ENCODE measurements at regions not wholly inside any gene's neighbourhood (a gene's known extent, or its start where the extent isn't known, plus 50 kb on each side); places are given as distances from the start of the nearest gene placed in this dataset.
"Not testable (repeated sequence)": the region's sequence is repeated elsewhere in the genome, so short reads cannot be mapped to it uniquely, and the experiment has no call there.

DNA sequence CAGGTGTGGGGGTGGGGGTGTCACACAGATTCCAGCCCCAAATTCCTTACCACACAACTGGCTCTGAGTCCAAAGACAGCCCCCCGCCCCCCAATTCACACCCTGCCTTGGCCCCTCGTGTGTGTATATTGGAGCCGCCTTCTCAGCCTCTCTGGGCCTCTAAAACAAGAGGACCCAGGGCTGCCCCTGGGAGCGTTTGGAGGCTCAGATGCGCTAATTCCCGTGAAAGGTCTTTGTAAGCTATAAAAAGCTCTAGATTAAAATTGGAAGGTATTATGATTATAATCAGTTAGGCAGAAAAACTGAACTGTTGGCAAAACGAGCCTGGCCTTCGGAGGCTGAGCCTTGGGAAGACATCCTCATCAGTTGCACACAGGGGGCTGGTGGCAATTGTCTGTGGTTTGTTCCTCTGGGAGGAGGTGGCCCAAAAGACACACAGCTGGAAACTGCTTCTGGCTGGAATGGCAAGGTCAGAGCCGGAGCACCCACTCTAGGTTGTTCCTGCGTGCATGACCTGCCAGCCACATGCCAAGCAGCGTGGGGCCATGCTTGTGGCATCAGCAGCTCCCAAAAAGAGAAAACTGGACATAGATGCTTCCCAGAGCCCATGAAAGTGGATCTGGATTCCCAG, 118.5 kb downstream of the PHETA1 start:
- Histone ChIP-seq H3K4me1 (ENCODE audit: control insufficient read depth in 3 of 3, insufficient read depth in 3 of 3, low read length in 3 of 3) (no peaks in the 10 kb centered on the region), H3K9me3 (ENCODE audit: control insufficient read depth in 3 of 3, low read length in 3 of 3) (peaks cover 0 to 4% (median 2%) of the 10 kb centered on the region in 3 donors), H3K4me3 (ENCODE audit: low read length in 3 of 3) (no peak overlapping the region), H3K36me3 (ENCODE audit: control insufficient read depth in 3 of 3, insufficient read depth in 3 of 3, low read length in 3 of 3) (no peaks in the 10 kb centered on the region), H3K27me3 (ENCODE audit: control insufficient read depth in 3 of 3, insufficient read depth in 3 of 3, low read length in 3 of 3) (peaks cover 17 to 55% (median 26%) of the 10 kb centered on the region in 3 donors), H3K9ac (ENCODE audit: low read depth in 1 of 3, low read length in 3 of 3) (no peak overlapping the region), H3K27ac (ENCODE audit: low read depth, low read length) (no peak overlapping the region)

DNA sequence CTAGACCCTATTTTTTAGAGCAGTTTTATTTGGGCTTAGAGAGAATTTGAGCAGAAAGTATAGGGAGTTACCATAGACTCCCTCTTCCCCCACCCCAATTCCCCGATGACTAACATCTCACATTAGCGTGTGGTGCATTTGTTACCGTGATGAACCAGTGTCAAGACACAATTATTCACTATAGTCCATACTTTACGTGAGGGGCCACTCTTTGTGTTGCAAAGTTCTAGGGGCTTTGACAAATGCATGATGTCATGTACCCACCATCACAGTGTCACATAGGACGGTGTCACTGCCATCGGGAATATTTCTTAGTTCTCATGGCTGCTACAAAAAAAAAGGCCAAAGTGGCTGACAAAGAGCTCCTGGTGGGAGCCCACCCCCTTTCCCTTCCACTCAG, 119.1 kb downstream of the PHETA1 start:
- peaks cover under 1 to 7% (median 2%) of the 10 kb centered on the region in 3 donors for H3K9me3 ChIP-seq (ENCODE audit: control insufficient read depth in 3 of 3, low read length in 3 of 3)
- H3K36me3 ChIP-seq (ENCODE audit: control insufficient read depth in 3 of 3, insufficient read depth in 3 of 3, low read length in 3 of 3), result no peaks in the 10 kb centered on the region
- no peak overlapping the region for H3K4me3 ChIP-seq (ENCODE audit: low read length in 3 of 3)
- no peaks in the 10 kb centered on the region for H3K4me1 ChIP-seq (ENCODE audit: control insufficient read depth in 3 of 3, insufficient read depth in 3 of 3, low read length in 3 of 3)
- H3K27ac ChIP-seq (ENCODE audit: low read depth, low read length), result no peak overlapping the region
- peaks cover 15 to 54% (median 25%) of the 10 kb centered on the region in 3 donors for H3K27me3 ChIP-seq (ENCODE audit: control insufficient read depth in 3 of 3, insufficient read depth in 3 of 3, low read length in 3 of 3)
- H3K9ac ChIP-seq (ENCODE audit: low read depth in 1 of 3, low read length in 3 of 3), result no peak overlapping the region

DNA sequence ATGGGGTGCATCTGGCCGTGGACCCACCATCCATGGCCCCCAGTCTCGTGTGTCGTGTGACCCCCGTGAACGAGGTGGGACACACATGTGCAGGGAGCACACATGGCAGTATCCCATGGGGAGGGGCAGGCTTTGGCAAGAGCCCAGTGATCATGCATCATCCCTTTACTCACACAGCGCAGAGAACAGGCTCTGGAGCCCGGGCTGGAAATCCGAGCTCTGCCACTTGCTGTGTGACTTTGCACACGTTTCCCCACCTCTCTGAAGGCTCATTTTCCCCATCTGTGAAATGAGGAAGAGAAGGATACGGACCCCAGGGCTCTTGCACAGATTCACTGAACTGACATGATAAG, 119.9 kb downstream of the PHETA1 start:
- Histone ChIP-seq H3K27me3 (ENCODE audit: control insufficient read depth in 3 of 3, insufficient read depth in 3 of 3, low read length in 3 of 3) (peaks cover 11 to 51% (median 25%) of the 10 kb centered on the region in 3 donors), H3K9me3 (ENCODE audit: control insufficient read depth in 3 of 3, low read length in 3 of 3) (peaks cover 6 to 10% (median 10%) of the 10 kb centered on the region in 3 donors), H3K4me1 (ENCODE audit: control insufficient read depth in 3 of 3, insufficient read depth in 3 of 3, low read length in 3 of 3) (no peaks in the 10 kb centered on the region), H3K4me3 (ENCODE audit: low read length in 3 of 3) (no peak overlapping the region), H3K27ac (ENCODE audit: low read depth, low read length) (no peak overlapping the region), H3K36me3 (ENCODE audit: control insufficient read depth in 3 of 3, insufficient read depth in 3 of 3, low read length in 3 of 3) (no peaks in the 10 kb centered on the region), H3K9ac (ENCODE audit: low read depth in 1 of 3, low read length in 3 of 3) (no peak overlapping the region)

DNA sequence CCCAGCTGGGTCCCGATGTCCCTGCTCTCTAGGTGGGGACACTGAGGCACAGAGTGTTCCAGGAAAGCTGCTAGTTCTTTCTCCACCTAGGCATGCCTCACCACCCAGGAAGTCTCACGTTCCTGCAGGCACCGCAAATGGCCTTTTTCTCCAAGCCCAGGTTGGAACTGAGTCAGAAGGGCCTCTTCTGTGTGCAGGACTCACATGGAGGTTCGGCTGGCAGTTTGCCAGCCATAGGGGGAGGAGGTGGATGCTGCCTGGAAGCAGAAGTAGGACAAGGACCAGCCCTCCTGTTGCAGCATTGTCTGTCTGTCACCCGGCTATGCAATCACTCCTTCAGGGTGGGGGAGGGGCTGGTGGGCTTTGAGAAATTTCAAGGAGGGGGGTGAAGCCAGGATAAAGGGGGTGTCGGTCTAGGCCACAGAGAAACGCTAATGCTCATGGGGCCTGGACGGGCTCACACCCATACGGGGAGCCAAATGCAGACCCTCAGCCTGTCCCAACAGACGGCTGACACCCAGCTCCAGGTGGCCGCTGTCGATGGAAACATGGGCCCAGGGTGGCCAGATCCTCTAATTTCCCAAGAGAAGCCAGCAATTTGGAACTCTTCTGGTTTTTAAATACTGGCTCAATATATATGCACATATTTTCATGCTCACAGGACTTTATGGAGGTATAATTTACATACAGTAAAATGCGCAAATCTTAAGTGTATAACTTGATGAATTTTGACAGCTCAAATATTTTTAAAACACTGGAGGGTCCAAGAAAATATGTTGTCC, 120.5 kb downstream of the PHETA1 start:
- Histone ChIP-seq H3K36me3 (ENCODE audit: control insufficient read depth in 3 of 3, insufficient read depth in 3 of 3, low read length in 3 of 3) (no peaks in the 10 kb centered on the region), H3K9ac (ENCODE audit: low read depth in 1 of 3, low read length in 3 of 3) (no peak overlapping the region), H3K27me3 (ENCODE audit: control insufficient read depth in 3 of 3, insufficient read depth in 3 of 3, low read length in 3 of 3) (peaks cover 11 to 46% (median 21%) of the 10 kb centered on the region in 3 donors), H3K27ac (ENCODE audit: low read depth, low read length) (no peak overlapping the region), H3K4me3 (ENCODE audit: low read length in 3 of 3) (no peak overlapping the region), H3K4me1 (ENCODE audit: control insufficient read depth in 3 of 3, insufficient read depth in 3 of 3, low read length in 3 of 3) (no peaks in the 10 kb centered on the region), H3K9me3 (ENCODE audit: control insufficient read depth in 3 of 3, low read length in 3 of 3) (peaks cover 6 to 10% (median 10%) of the 10 kb centered on the region in 3 donors)

DNA sequence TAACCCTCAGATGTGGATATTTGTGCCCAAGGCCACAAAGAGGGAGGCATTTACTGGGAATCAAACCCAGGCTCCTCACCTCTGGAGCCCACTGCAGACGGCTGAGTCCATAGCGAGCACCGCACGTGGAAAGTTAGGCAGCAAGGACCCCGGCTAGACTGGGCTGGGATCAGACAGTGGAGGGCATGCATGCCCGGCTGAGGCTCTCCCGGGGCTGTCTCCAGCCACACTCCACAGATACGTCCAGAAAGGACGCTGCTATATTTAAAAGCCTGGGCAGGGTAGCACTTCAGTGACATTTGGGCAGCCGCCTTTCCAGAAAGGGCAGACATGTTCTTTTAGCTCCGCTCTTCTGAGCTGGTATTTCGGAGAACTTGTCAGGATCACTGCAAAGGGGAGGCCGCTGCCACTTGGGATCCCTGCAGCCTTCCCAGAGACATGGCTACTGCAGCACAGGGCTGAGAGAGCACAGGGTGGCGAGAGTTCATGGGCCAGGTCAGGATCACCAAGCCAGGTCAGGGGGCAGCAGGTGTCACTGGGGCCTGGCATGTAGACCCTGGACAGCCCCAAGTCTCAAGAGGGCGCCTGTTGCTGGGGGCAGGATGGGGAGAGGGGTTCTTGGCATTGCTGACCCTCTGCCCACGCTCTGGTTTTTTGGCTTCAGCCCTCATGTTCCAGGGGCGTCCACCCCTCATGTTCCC, 121.7 kb downstream of the PHETA1 start:
- peaks cover 6 to 10% (median 10%) of the 10 kb centered on the region in 3 donors for H3K9me3 ChIP-seq (ENCODE audit: control insufficient read depth in 3 of 3, low read length in 3 of 3)
- H3K4me3 ChIP-seq (ENCODE audit: low read length in 3 of 3), result no peak overlapping the region
- H3K4me1 ChIP-seq (ENCODE audit: control insufficient read depth in 3 of 3, insufficient read depth in 3 of 3, low read length in 3 of 3), result no peaks in the 10 kb centered on the region
- peaks cover 11 to 36% (median 12%) of the 10 kb centered on the region in 3 donors for H3K27me3 ChIP-seq (ENCODE audit: control insufficient read depth in 3 of 3, insufficient read depth in 3 of 3, low read length in 3 of 3)
- H3K36me3 ChIP-seq (ENCODE audit: control insufficient read depth in 3 of 3, insufficient read depth in 3 of 3, low read length in 3 of 3), result no peaks in the 10 kb centered on the region
- no peak overlapping the region for H3K27ac ChIP-seq (ENCODE audit: low read depth, low read length)
- no peak overlapping the region for H3K9ac ChIP-seq (ENCODE audit: low read depth in 1 of 3, low read length in 3 of 3)

DNA sequence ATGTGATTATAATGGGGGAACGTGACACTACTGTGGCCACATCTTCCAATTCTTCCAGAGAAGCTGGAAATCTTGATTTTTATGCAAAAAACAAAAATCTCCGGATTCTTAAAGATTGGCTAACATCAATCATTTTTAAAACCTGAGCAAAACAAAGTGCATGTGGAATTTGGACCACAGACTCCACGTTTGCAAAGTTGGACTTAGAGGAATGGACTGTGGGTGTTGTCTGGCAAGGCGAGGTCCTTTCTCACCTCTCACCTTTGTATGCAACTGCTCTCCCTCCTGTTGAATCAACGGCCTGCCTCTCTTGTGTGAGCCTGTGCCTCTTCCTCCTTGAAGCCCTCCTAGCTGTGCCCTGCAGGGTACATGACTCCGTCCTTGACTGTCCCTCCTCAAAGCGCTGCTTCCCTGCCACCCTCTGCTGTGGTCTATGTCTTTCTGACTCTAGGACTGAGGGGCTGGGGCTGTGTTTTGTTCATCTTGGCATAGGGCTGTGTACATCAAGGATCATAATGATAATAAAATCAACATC, 122.4 kb downstream of the PHETA1 start:
- no peak overlapping the region for H3K27ac ChIP-seq (ENCODE audit: low read depth, low read length)
- no peak overlapping the region for H3K9ac ChIP-seq (ENCODE audit: low read depth in 1 of 3, low read length in 3 of 3)
- peaks cover 6 to 10% (median 10%) of the 10 kb centered on the region in 3 donors for H3K9me3 ChIP-seq (ENCODE audit: control insufficient read depth in 3 of 3, low read length in 3 of 3)
- H3K4me1 ChIP-seq (ENCODE audit: control insufficient read depth in 3 of 3, insufficient read depth in 3 of 3, low read length in 3 of 3), result no peaks in the 10 kb centered on the region
- peaks cover 11 to 32% (median 12%) of the 10 kb centered on the region in 3 donors for H3K27me3 ChIP-seq (ENCODE audit: control insufficient read depth in 3 of 3, insufficient read depth in 3 of 3, low read length in 3 of 3)
- H3K4me3 ChIP-seq (ENCODE audit: low read length in 3 of 3), result no peak overlapping the region
- H3K36me3 ChIP-seq (ENCODE audit: control insufficient read depth in 3 of 3, insufficient read depth in 3 of 3, low read length in 3 of 3), result no peaks in the 10 kb centered on the region

DNA sequence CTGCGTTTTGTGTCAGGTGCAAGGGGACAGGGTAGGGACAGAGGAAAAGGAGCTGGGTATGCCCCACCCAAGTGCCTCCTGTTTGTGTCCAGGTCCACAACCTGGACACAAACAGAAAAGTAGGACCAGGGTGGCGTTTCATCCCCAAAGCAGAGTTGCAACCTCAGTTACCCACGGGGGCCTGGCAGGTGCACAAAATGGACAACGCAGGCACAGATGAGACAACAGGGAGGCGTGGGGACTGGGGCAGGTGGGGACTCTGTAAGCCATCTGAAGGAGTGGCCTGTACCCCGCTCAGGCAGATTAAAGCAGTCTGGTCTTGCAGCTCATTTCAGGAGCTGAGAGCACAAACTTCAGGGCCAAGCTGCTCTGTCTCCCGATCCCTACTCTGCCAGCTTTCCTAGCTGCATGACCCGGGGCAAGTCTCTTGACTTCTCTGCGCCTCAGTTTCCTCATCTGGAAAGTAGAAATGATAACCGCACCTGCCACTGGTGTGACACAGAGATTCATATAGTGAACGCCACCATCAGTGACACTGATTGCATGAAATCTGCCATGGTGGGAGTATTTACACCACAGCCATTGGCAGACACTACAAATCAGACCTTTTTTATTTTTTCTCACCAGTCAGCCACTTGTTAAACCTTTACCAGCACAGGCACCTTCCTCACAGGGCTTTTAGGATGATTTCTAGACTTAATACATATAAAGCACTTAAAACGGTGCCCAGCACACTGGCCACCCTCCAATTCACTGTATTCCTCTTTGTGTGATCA, 123.0 kb downstream of the PHETA1 start:
- Histone ChIP-seq H3K4me1 (ENCODE audit: control insufficient read depth in 3 of 3, insufficient read depth in 3 of 3, low read length in 3 of 3) (no peaks in the 10 kb centered on the region), H3K27me3 (ENCODE audit: control insufficient read depth in 3 of 3, insufficient read depth in 3 of 3, low read length in 3 of 3) (peaks cover 11 to 32% (median 12%) of the 10 kb centered on the region in 3 donors), H3K4me3 (ENCODE audit: low read length in 3 of 3) (no peak overlapping the region), H3K9me3 (ENCODE audit: control insufficient read depth in 3 of 3, low read length in 3 of 3) (peaks cover 6 to 10% (median 10%) of the 10 kb centered on the region in 3 donors), H3K9ac (ENCODE audit: low read depth in 1 of 3, low read length in 3 of 3) (no peak overlapping the region), H3K36me3 (ENCODE audit: control insufficient read depth in 3 of 3, insufficient read depth in 3 of 3, low read length in 3 of 3) (no peaks in the 10 kb centered on the region), H3K27ac (ENCODE audit: low read depth, low read length) (no peak overlapping the region)

DNA sequence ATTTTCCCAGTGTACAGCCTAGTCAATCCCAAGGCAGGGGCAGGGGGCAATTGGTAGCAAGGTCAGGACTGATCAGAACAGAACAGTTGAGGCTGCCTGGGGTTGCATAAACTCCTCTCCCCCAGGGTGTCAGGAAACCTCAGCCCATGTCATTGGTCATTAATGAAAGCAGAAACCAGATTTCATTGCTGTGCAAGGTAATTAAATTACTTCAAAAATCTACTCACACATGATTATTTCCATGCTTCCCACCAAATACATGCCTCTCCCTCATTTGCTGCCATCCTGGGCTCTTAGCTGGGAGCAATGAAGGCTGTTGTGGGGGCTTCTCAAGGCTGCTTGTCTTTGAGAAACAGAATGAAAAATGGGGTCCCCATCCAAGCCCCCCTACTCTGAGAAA, 124.2 kb downstream of the PHETA1 start:
- Histone ChIP-seq H3K27me3 (ENCODE audit: control insufficient read depth in 3 of 3, insufficient read depth in 3 of 3, low read length in 3 of 3) (peaks cover 11 to 28% (median 14%) of the 10 kb centered on the region in 3 donors), H3K4me1 (ENCODE audit: control insufficient read depth in 3 of 3, insufficient read depth in 3 of 3, low read length in 3 of 3) (no peaks in the 10 kb centered on the region), H3K36me3 (ENCODE audit: control insufficient read depth in 3 of 3, insufficient read depth in 3 of 3, low read length in 3 of 3) (no peaks in the 10 kb centered on the region), H3K4me3 (ENCODE audit: low read length in 3 of 3) (no peak overlapping the region), H3K27ac (ENCODE audit: low read depth, low read length) (no peak overlapping the region), H3K9ac (ENCODE audit: low read depth in 1 of 3, low read length in 3 of 3) (no peak overlapping the region), H3K9me3 (ENCODE audit: control insufficient read depth in 3 of 3, low read length in 3 of 3) (peaks cover 6 to 10% (median 10%) of the 10 kb centered on the region in 3 donors)

DNA sequence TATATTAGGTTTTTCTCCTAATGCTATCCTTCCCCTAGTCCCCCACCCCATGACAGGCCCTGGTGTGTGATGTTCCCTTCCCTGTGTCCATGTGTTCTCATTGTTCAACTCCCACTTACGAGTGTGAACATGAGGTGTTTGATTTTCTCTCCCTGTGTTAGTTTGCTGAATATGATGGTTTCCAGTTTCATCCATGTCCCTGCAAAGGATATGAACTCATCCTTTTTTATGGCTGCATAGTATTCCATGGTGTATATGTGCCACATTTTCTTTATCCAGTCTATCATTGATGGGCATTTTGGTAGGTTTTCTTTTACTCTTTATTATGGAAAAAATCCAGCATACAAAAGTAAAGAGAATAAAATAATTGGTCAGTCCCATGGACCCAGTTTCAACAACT, 126.1 kb downstream of the PHETA1 start:
- not testable (repeated sequence) for H3K4me3 ChIP-seq (ENCODE audit: low read length in 3 of 3); H3K36me3 ChIP-seq (ENCODE audit: control insufficient read depth in 3 of 3, insufficient read depth in 3 of 3, low read length in 3 of 3); H3K4me1 ChIP-seq (ENCODE audit: control insufficient read depth in 3 of 3, insufficient read depth in 3 of 3, low read length in 3 of 3); H3K9ac ChIP-seq (ENCODE audit: low read depth in 1 of 3, low read length in 3 of 3); H3K27ac ChIP-seq (ENCODE audit: low read depth, low read length)
- H3K27me3 ChIP-seq (ENCODE audit: control insufficient read depth in 3 of 3, insufficient read depth in 3 of 3, low read length in 3 of 3), result peaks cover 4 to 18% (median 16%) of the 10 kb centered on the region in 3 donors
- H3K9me3 ChIP-seq (ENCODE audit: control insufficient read depth in 3 of 3, low read length in 3 of 3), result peaks cover 6 to 10% (median 10%) of the 10 kb centered on the region in 3 donors

Data from skeletal muscle tissue (tissue), 3 donors.